Endometrial microvascular endothelial cells (primary cell): ENCODE measurements at regions not wholly inside any gene's neighbourhood (a gene's known extent, or its start where the extent isn't known, plus 50 kb on each side); places are given as distances from the start of the nearest gene placed in this dataset.

Source experiments
- in situ Hi-C: cut with HindIII; loops from 2 replicates; pipeline ENCODE4 v1.10.0; 2017; ENCODE audit warnings: low sequenced_read_pairs, low pct_unique_long_range_greater_than_20kb; ENCODE audit errors: inconsistent ontology term

GRCh38 chr2:156812496-156812895, 376.3 kb downstream of the GPD2 start:
- in situ Hi-C loops = no loop called here

GRCh38 chr2:156817430-156817829, 381.3 kb downstream of the GPD2 start:
- in situ Hi-C loops = no loop called here

- in situ Hi-C loops = no loop called here
Observed at GRCh38 chr2:156818221-156818620, 382.0 kb downstream of the GPD2 start.

GRCh38 chr2:156818944-156819343, 382.8 kb downstream of the GPD2 start:
- in situ Hi-C loops = no loop called here

GRCh38 chr2:156826341-156826933, 390.3 kb downstream of the GPD2 start:
- in situ Hi-C loops = no loop called here

GRCh38 chr2:156834431-156834830, 398.3 kb downstream of the GPD2 start:
- in situ Hi-C loops = no loop called here

- in situ Hi-C loops = no loop called here
Observed at GRCh38 chr2:156837635-156838370, 401.6 kb downstream of the GPD2 start.

GRCh38 chr2:156841321-156841720, 405.1 kb downstream of the GPD2 start:
- in situ Hi-C loops = no loop called here

GRCh38 chr2:156845806-156846558, 409.8 kb downstream of the GPD2 start:
- in situ Hi-C loops = no loop called here

- in situ Hi-C loops = no loop called here
Observed at GRCh38 chr2:156852210-156852609, 405.3 kb upstream of the GALNT5 start.

- in situ Hi-C loops = no loop called here
Observed at GRCh38 chr2:156852681-156853080, 404.8 kb upstream of the GALNT5 start.

GRCh38 chr2:156864325-156864724, 393.2 kb upstream of the GALNT5 start:
- in situ Hi-C loops = no loop called here

GRCh38 chr2:156864753-156865152, 392.8 kb upstream of the GALNT5 start:
- in situ Hi-C loops = no loop called here

- in situ Hi-C loops = no loop called here
Observed at GRCh38 chr2:156867201-156867600, 390.3 kb upstream of the GALNT5 start.

GRCh38 chr2:156874707-156875106, 382.8 kb upstream of the GALNT5 start:
- in situ Hi-C loops = no loop called here

GRCh38 chr2:156883804-156884203, 373.7 kb upstream of the GALNT5 start:
- in situ Hi-C loops = no loop called here

GRCh38 chr2:156884216-156884615, 373.3 kb upstream of the GALNT5 start:
- in situ Hi-C loops = no loop called here

GRCh38 chr2:156890529-156891148, 366.9 kb upstream of the GALNT5 start:
- in situ Hi-C loops = no loop called here

GRCh38 chr2:156891609-156892008, 365.9 kb upstream of the GALNT5 start:
- in situ Hi-C loops = no loop called here
